ENCODE measurements at regions not wholly inside any gene's neighbourhood (a gene's known extent, or its start where the extent isn't known, plus 50 kb on each side); places are given as distances from the start of the nearest gene placed in this dataset.
A peak's percentile ranks its signal among the peaks of the same experiment; 100 is the strongest.

- H3K4me3 Mint-ChIP-seq = no peak overlapping the region
- DNase-seq (no peak), ATAC-seq (ENCODE audit: low read depth) (no peak)
- CTCF ChIA-PET = interaction anchor here (8.3 kb wide), 1 partner anchor 1100 kb away, joined by 121 read pairs; no protein-coding TSS in a partner anchor
- no peaks in the 10 kb centered on the region for H3K36me3 Mint-ChIP-seq (ENCODE audit: low read depth)
- intact Hi-C loops (cut with micrococcal nuclease) = loop anchor here (10.0 kb wide), 1 partner anchor 789 kb away; no protein-coding TSS in a partner anchor
- H3K9me3 Mint-ChIP-seq = no peaks in the 10 kb centered on the region
- POLR2A ChIA-PET = no interaction called here
- no peak overlapping the region for H3K27ac Mint-ChIP-seq
- peaks cover 6% of the 10 kb centered on the region for H3K27me3 Mint-ChIP-seq
- TF ChIP-seq CTCF (IDR thresholded peaks at IDR 0.05) = no peak
- no peaks in the 10 kb centered on the region for H3K4me1 Mint-ChIP-seq
These were observed 216.2 kb downstream of the SETD4 start for GRCh38 chr21:35843911-35844667.

- Mint-ChIP-seq H3K9me3 (no peaks in the 10 kb centered on the region), H3K4me3 (no peak overlapping the region), H3K27ac (no peak overlapping the region), H3K27me3 (peaks cover 6% of the 10 kb centered on the region), H3K4me1 (no peaks in the 10 kb centered on the region), H3K36me3 (ENCODE audit: low read depth) (no peaks in the 10 kb centered on the region)
- POLR2A ChIA-PET = no interaction called here
- ATAC-seq (ENCODE audit: low read depth) = no peak
- DNase-seq = no peak
- CTCF ChIA-PET = interaction anchor here (1.0 to 8.3 kb wide), 5 partner anchors 12 to 1148 kb away, joined by 4 to 121 read pairs (median 14); no protein-coding TSS in a partner anchor
- intact Hi-C loops (cut with micrococcal nuclease) = loop anchor here (1.0 to 10.0 kb wide), 9 partner anchors 99 to 1148 kb away; no protein-coding TSS in a partner anchor
- TF ChIP-seq CTCF (IDR thresholded peaks at IDR 0.05) = no peak
These were observed 219.4 kb downstream of the SETD4 start for GRCh38 chr21:35840949-35841348.

- ATAC-seq (ENCODE audit: low read depth) = no peak
- TF ChIP-seq CTCF (IDR thresholded peaks at IDR 0.05) = peak; percentile 70
- POLR2A ChIA-PET = interaction anchor here (0.8 to 1.6 kb wide), 3 partner anchors 950 to 1598 kb away, joined by 5 to 7 read pairs (median 7); no protein-coding TSS in a partner anchor
These were observed 220.0 kb downstream of the SETD4 start for GRCh38 chr21:35840197-35840799.

DNA sequence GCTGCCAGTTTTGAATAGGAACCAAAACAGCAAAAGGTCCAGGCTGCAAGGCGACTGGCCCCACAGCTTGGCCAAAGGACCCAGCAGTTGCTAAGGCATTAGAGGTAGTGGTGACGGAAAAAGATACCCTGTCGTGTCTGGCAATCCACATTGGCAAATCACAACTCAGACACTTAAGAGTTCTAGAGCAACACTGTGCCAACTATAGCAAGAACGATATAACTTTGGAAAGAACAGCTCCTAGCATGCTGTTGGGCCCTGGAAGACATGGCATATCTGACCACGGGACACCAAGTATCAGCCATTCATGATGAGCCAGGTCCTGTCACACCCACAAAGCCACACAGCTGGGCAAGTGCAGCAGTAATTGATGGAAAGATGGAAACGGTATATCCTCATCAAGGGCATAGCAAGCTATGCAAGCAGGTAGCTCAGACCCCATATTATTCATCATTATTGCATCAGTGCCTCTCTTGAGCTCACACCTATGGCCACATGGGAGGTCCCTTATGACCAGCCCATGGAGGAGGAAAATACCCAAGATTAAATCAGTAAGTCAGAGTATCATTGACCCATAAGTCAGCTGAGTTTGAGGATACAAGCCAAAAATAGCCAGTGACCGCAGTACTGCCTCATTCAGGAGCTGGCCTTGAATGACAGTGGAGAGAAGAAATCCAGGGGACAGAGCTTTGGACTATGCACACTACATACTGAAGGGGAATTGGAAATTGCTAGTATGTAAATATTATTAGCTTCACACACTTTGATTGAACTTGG lies 221.2 kb downstream of the SETD4 start:
- Mint-ChIP-seq H3K36me3 (ENCODE audit: low read depth) (no peaks in the 10 kb centered on the region), H3K4me1 (no peaks in the 10 kb centered on the region), H3K27ac (no peak overlapping the region), H3K9me3 (no peaks in the 10 kb centered on the region), H3K27me3 (peaks cover 6% of the 10 kb centered on the region), H3K4me3 (no peak overlapping the region)
- no peak for TF ChIP-seq CTCF (IDR thresholded peaks at IDR 0.05)
- DNase-seq = no peak
- ATAC-seq (ENCODE audit: low read depth) = no peak
- POLR2A ChIA-PET = interaction anchor here (1.2 to 1.6 kb wide), 2 partner anchors 949 to 1094 kb away, joined by 5 to 7 read pairs; no protein-coding TSS in a partner anchor
- intact Hi-C loops (cut with micrococcal nuclease) = no loop called here
- CTCF ChIA-PET = interaction anchor here (0.7 to 8.3 kb wide), 18 partner anchors 10 to 1154 kb away, joined by 3 to 121 read pairs (median 6); no protein-coding TSS in a partner anchor

More at GRCh38 chr21:35840197-35840799, 220.0 kb downstream of the SETD4 start:
- H3K27ac Mint-ChIP-seq = no peak overlapping the region
- H3K4me1 Mint-ChIP-seq = no peaks in the 10 kb centered on the region
- H3K4me3 Mint-ChIP-seq = no peak overlapping the region
- no peaks in the 10 kb centered on the region for H3K9me3 Mint-ChIP-seq
- peaks cover 6% of the 10 kb centered on the region for H3K27me3 Mint-ChIP-seq
- intact Hi-C loops (cut with micrococcal nuclease) = loop anchor here (1.0 to 10.0 kb wide), 9 partner anchors 100 to 1147 kb away; no protein-coding TSS in a partner anchor
- CTCF ChIA-PET = interaction anchor here (0.6 to 8.3 kb wide), 30 partner anchors 9 to 1155 kb away, joined by 3 to 121 read pairs (median 4); no protein-coding TSS in a partner anchor
- no peaks in the 10 kb centered on the region for H3K36me3 Mint-ChIP-seq (ENCODE audit: low read depth)
- DNase-seq = no peak

All from activated B cell treated with CpG ODN at 0.5 μM for 24 hours (primary cell).